DND-41 (cell line): ENCODE measurements at regions not wholly inside any gene's neighbourhood (a gene's known extent, or its start where the extent isn't known, plus 50 kb on each side); places are given as distances from the start of the nearest gene placed in this dataset.

ENCODE experiments used
- EZH2 ChIP-seq: IDR thresholded peaks from 3 replicates; pipeline ENCODE4 v1.6.1; 2012; ENCODE audit warnings: borderline replicate concordance, low read depth, mild to moderate bottlenecking, moderate library complexity, low read length, inconsistent platforms; ENCODE audit not compliant: severe bottlenecking
- TF ChIP-seq, protein P1 (sequence below): IDR thresholded peaks from 2 replicates; pipeline ENCODE4 v1.5.1; 2012; ENCODE audit warnings: borderline replicate concordance, low read length, moderate library complexity, mild to moderate bottlenecking; ENCODE audit not compliant: poor library complexity, severe bottlenecking; ENCODE audit errors: extremely low read depth

DNA sequence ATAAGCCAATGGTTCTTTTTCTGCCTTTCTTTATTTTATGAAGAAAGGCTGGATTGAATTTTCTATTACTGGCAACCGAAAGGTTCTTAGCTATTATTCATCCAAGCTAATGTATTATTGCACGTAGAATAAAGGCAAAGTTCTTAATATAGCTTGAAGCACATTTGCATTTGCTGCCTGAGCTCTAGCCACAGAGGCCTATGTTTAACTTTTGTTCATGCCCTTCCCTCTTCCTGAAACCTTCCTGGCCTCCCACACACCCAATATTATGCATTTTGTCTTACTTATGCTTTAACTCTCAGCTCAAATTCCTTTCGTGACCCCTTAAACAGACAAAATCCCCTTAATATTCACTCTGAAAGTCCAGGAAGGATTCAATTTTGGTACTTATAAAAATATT lies 71.0 kb upstream of the ZNF280D start:
- TF ChIP-seq, protein P1, sequence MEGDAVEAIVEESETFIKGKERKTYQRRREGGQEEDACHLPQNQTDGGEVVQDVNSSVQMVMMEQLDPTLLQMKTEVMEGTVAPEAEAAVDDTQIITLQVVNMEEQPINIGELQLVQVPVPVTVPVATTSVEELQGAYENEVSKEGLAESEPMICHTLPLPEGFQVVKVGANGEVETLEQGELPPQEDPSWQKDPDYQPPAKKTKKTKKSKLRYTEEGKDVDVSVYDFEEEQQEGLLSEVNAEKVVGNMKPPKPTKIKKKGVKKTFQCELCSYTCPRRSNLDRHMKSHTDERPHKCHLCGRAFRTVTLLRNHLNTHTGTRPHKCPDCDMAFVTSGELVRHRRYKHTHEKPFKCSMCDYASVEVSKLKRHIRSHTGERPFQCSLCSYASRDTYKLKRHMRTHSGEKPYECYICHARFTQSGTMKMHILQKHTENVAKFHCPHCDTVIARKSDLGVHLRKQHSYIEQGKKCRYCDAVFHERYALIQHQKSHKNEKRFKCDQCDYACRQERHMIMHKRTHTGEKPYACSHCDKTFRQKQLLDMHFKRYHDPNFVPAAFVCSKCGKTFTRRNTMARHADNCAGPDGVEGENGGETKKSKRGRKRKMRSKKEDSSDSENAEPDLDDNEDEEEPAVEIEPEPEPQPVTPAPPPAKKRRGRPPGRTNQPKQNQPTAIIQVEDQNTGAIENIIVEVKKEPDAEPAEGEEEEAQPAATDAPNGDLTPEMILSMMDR: no peak
- no peak for TF ChIP-seq EZH2
